Stimulated activated effector memory CD8-positive, alpha-beta T cell treated with anti-CD3 and anti-CD28 coated beads, Interleukin-12 subunit alpha, Interleukin-12 subunit beta, amount 100 ng/mL, for 72 hours (primary cell): ENCODE measurements at regions not wholly inside any gene's neighbourhood (a gene's known extent, or its start where the extent isn't known, plus 50 kb on each side); places are given as distances from the start of the nearest gene placed in this dataset.
"Not testable (repeated sequence)": the region's sequence is repeated elsewhere in the genome, so short reads cannot be mapped to it uniquely, and the experiment has no call there.

Experiments
- ATAC-seq: fragments of 150-1000 bp; cut with Tn5 transposase; 2 replicates; pipeline ENCODE4 v1.10.0; 2021
- DNase-seq, 2 donors: peaks; one replicate each; pipeline ENCODE4 v3.0.0; 2021 to 2022; ENCODE audit warnings: low spot score in 2 of 2
- H3K27ac Mint-ChIP-seq: one replicate; pipeline ENCODE4 v1.8.0; 2022; ENCODE audit warnings: mild to moderate bottlenecking, mixed read lengths
- H3K36me3 Mint-ChIP-seq: one replicate; pipeline ENCODE4 v1.8.0; 2022; ENCODE audit warnings: mild to moderate bottlenecking, mixed read lengths
- H3K4me1 Mint-ChIP-seq: one replicate; pipeline ENCODE4 v1.8.0; 2022; ENCODE audit warnings: mixed read lengths
- H3K4me3 Mint-ChIP-seq: one replicate; pipeline ENCODE4 v1.8.0; 2022; ENCODE audit warnings: mild to moderate bottlenecking, mixed read lengths
- H3K9me3 Mint-ChIP-seq: one replicate; pipeline ENCODE4 v1.8.0; 2022; ENCODE audit warnings: mixed read lengths

DNA sequence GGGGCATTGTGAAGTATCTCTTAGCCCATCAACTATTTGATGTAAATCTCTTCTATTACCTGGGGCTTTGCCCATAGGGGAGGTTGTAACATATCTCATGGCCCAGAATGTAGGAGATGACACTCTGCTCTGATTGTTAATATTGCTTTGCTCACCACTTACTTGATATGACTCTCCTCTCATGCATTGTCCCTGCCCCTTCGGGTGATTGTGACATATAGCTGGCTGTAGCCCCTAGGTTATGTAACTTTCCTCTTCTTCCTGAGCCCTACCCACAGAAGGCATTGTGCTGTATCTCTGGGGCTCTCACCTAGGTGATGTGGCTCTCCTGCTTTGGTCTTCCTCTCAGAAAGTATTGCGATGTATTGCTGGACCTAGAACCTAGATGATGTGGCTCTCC, 69.1 kb upstream of the ZNF91 start:
- not testable (repeated sequence) for H3K36me3 Mint-ChIP-seq, H3K4me1 Mint-ChIP-seq, ATAC-seq, DNase-seq, H3K27ac Mint-ChIP-seq, H3K4me3 Mint-ChIP-seq
- peaks cover 53% of the 10 kb centered on the region for H3K9me3 Mint-ChIP-seq

DNA sequence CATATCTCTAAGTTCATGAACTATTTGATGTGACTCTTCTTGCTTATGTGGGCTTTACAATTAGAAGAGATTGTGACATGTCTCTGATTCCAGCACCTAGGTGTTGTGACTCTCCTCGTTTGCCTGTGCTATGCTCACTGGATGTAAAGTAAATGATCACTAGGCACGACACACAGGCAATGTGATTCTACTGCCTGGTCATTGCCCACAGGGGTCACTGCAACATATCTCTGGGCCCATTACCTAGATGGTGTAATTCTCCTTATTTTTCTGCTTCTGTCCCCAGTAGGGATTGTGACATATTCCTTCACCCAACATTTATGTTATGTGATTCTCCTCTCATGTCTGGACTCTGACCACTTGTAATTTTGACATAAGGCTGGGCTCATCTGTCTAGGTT, 65.8 kb upstream of the ZNF91 start:
- H3K4me3 Mint-ChIP-seq = no peak overlapping the region
- no peak overlapping the region for H3K27ac Mint-ChIP-seq
- no peaks in the 10 kb centered on the region for H3K36me3 Mint-ChIP-seq
- ATAC-seq = no peak
- no peak for DNase-seq
- no peaks in the 10 kb centered on the region for H3K4me1 Mint-ChIP-seq
- H3K9me3 Mint-ChIP-seq = peaks cover 30% of the 10 kb centered on the region

GRCh38 chr19:23460656-23461055, 65.4 kb upstream of the ZNF91 start:
- ATAC-seq = no peak
- H3K4me1 Mint-ChIP-seq = no peaks in the 10 kb centered on the region
- H3K4me3 Mint-ChIP-seq = no peak overlapping the region
- H3K27ac Mint-ChIP-seq = no peak overlapping the region
- no peaks in the 10 kb centered on the region for H3K36me3 Mint-ChIP-seq
- H3K9me3 Mint-ChIP-seq = peaks cover 26% of the 10 kb centered on the region
- DNase-seq = no peak
